HepG2 (cell line): ENCODE measurements at regions not wholly inside any gene's neighbourhood (a gene's known extent, or its start where the extent isn't known, plus 50 kb on each side); places are given as distances from the start of the nearest gene placed in this dataset.

Experiments used
- CBX2 ChIP-seq, 2 experiments: fragments of 200-600 bp in 1 of 2; sonication (generic); formaldehyde crosslinking in 1 of 2; IDR thresholded peaks; 2 replicates each; pipeline versions ENCODE4 v1.7.0 to v1.8.1; 2018 to 2022; ENCODE audit warnings: low read depth in 2 of 2, low read length in 1 of 2, mild to moderate bottlenecking in 1 of 2, missing genetic modification reagents in 1 of 2
- HNF4A ChIP-seq: sonication (generic); formaldehyde crosslinking; IDR thresholded peaks from 2 replicates; pipeline ENCODE4 v1.4.0; 2020; ENCODE audit warnings: missing genetic modification reagents
- POLR2AphosphoS5 ChIP-seq: IDR thresholded peaks from 2 replicates; pipeline ENCODE4 v1.6.1; 2012; ENCODE audit warnings: low read depth, low read length
- ZNF513 ChIP-seq: sonication (generic); formaldehyde crosslinking; conservative IDR thresholded peaks from 2 replicates; pipeline ENCODE4 v1.5.0; 2020; ENCODE audit warnings: missing genetic modification reagents
- ZNF687 ChIP-seq: sonication (generic); formaldehyde crosslinking; IDR thresholded peaks from 2 replicates; pipeline ENCODE4 v1.5.1; 2020; ENCODE audit warnings: mild to moderate bottlenecking, missing genetic modification reagents, moderate library complexity
- ZNF704 ChIP-seq: sonication (generic); formaldehyde crosslinking; IDR thresholded peaks from 2 replicates; pipeline ENCODE4 v1.8.1; 2023; ENCODE audit warnings: mild to moderate bottlenecking, inconsistent platforms, moderate library complexity, missing genetic modification reagents, borderline replicate concordance
- ZNF790 ChIP-seq: sonication (generic); formaldehyde crosslinking; IDR thresholded peaks from 2 replicates; pipeline ENCODE4 v1.8.0; 2022; ENCODE audit warnings: missing genetic modification reagents, mild to moderate bottlenecking, borderline replicate concordance
- TF ChIP-seq, protein P1 (sequence below), 2 experiments: fragments of 450-650 bp in 1 of 2; sonication (generic) in 1 of 2; formaldehyde crosslinking in 1 of 2; IDR thresholded peaks; 2 replicates each; pipeline versions ENCODE4 v1.6.1 to v1.8.0; 2016 to 2022; ENCODE audit warnings: antibody characterized with exemption in 1 of 2, mild to moderate bottlenecking in 1 of 2, missing genetic modification reagents in 1 of 2
- TF ChIP-seq, protein P2 (sequence below): IDR thresholded peaks from 2 replicates; pipeline ENCODE4 v1.6.1; 2012; ENCODE audit warnings: low read depth, low read length, improper control_type of control experiment
- TF ChIP-seq, protein P3 (sequence below): IDR thresholded peaks from 2 replicates; pipeline ENCODE4 v1.6.1; 2016; ENCODE audit warnings: low read depth, missing genetic modification reagents, missing compliant biosample characterization

GRCh38 chr5:114210662-114211061, 151.2 kb upstream of the KCNN2 start:
- TF ChIP-seq ZNF790 (CRISPR knock-in tag), result no peak
- TF ChIP-seq ZNF704, result no peak
- no peak for TF ChIP-seq ZNF687 (CRISPR knock-in tag)
- TF ChIP-seq, protein P1, sequence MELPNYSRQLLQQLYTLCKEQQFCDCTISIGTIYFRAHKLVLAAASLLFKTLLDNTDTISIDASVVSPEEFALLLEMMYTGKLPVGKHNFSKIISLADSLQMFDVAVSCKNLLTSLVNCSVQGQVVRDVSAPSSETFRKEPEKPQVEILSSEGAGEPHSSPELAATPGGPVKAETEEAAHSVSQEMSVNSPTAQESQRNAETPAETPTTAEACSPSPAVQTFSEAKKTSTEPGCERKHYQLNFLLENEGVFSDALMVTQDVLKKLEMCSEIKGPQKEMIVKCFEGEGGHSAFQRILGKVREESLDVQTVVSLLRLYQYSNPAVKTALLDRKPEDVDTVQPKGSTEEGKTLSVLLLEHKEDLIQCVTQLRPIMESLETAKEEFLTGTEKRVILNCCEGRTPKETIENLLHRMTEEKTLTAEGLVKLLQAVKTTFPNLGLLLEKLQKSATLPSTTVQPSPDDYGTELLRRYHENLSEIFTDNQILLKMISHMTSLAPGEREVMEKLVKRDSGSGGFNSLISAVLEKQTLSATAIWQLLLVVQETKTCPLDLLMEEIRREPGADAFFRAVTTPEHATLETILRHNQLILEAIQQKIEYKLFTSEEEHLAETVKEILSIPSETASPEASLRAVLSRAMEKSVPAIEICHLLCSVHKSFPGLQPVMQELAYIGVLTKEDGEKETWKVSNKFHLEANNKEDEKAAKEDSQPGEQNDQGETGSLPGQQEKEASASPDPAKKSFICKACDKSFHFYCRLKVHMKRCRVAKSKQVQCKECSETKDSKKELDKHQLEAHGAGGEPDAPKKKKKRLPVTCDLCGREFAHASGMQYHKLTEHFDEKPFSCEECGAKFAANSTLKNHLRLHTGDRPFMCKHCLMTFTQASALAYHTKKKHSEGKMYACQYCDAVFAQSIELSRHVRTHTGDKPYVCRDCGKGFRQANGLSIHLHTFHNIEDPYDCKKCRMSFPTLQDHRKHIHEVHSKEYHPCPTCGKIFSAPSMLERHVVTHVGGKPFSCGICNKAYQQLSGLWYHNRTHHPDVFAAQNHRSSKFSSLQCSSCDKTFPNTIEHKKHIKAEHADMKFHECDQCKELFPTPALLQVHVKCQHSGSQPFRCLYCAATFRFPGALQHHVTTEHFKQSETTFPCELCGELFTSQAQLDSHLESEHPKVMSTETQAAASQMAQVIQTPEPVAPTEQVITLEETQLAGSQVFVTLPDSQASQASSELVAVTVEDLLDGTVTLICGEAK (IDR thresholded peaks at IDR 0.05), result no peak
- TF ChIP-seq, protein P1 (CRISPR knock-in tag; IDR thresholded peaks at IDR 0.05), result no peak
- TF ChIP-seq ZNF513 (CRISPR knock-in tag), result no peak
- TF ChIP-seq, protein P2, sequence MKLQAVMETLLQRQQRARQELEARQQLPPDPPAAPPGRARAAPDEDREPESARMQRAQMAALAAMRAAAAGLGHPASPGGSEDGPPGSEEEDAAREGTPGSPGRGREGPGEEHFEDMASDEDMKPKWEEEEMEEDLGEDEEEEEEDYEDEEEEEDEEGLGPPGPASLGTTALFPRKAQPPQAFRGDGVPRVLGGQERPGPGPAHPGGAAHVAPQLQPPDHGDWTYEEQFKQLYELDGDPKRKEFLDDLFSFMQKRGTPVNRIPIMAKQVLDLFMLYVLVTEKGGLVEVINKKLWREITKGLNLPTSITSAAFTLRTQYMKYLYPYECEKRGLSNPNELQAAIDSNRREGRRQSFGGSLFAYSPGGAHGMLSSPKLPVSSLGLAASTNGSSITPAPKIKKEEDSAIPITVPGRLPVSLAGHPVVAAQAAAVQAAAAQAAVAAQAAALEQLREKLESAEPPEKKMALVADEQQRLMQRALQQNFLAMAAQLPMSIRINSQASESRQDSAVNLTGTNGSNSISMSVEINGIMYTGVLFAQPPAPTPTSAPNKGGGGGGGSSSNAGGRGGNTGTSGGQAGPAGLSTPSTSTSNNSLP, result no peak
- TF ChIP-seq, protein P3, sequence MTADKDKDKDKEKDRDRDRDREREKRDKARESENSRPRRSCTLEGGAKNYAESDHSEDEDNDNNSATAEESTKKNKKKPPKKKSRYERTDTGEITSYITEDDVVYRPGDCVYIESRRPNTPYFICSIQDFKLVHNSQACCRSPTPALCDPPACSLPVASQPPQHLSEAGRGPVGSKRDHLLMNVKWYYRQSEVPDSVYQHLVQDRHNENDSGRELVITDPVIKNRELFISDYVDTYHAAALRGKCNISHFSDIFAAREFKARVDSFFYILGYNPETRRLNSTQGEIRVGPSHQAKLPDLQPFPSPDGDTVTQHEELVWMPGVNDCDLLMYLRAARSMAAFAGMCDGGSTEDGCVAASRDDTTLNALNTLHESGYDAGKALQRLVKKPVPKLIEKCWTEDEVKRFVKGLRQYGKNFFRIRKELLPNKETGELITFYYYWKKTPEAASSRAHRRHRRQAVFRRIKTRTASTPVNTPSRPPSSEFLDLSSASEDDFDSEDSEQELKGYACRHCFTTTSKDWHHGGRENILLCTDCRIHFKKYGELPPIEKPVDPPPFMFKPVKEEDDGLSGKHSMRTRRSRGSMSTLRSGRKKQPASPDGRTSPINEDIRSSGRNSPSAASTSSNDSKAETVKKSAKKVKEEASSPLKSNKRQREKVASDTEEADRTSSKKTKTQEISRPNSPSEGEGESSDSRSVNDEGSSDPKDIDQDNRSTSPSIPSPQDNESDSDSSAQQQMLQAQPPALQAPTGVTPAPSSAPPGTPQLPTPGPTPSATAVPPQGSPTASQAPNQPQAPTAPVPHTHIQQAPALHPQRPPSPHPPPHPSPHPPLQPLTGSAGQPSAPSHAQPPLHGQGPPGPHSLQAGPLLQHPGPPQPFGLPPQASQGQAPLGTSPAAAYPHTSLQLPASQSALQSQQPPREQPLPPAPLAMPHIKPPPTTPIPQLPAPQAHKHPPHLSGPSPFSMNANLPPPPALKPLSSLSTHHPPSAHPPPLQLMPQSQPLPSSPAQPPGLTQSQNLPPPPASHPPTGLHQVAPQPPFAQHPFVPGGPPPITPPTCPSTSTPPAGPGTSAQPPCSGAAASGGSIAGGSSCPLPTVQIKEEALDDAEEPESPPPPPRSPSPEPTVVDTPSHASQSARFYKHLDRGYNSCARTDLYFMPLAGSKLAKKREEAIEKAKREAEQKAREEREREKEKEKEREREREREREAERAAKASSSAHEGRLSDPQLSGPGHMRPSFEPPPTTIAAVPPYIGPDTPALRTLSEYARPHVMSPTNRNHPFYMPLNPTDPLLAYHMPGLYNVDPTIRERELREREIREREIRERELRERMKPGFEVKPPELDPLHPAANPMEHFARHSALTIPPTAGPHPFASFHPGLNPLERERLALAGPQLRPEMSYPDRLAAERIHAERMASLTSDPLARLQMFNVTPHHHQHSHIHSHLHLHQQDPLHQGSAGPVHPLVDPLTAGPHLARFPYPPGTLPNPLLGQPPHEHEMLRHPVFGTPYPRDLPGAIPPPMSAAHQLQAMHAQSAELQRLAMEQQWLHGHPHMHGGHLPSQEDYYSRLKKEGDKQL (CRISPR knock-in tag), result no peak
- TF ChIP-seq HNF4A (CRISPR knock-in tag), result no peak
- TF ChIP-seq CBX2 (IDR thresholded peaks at IDR 0.05; ENCODE audit: low read depth, low read length), result no peak
- TF ChIP-seq CBX2 (CRISPR knock-in tag; IDR thresholded peaks at IDR 0.05; ENCODE audit: low read depth), result no peak
- no peak for TF ChIP-seq POLR2AphosphoS5
